OCI-LY1 (cell line): ENCODE measurements at regions not wholly inside any gene's neighbourhood (a gene's known extent, or its start where the extent isn't known, plus 50 kb on each side); places are given as distances from the start of the nearest gene placed in this dataset.
"Not testable (repeated sequence)": the region's sequence is repeated elsewhere in the genome, so short reads cannot be mapped to it uniquely, and the experiment has no call there.

ENCODE experiments used
- EZH2 ChIP-seq: fragments of 200-600 bp; sonication (generic), shearing (Covaris generic); IDR thresholded peaks from 2 replicates; pipeline ENCODE4 v1.8.0; 2017; ENCODE audit warnings: borderline replicate concordance, mixed run types, mild to moderate bottlenecking, antibody characterized with exemption, low read length, moderate library complexity, mixed read lengths
- TF ChIP-seq, protein P1 (sequence below): fragments of 200-600 bp; sonication (generic), shearing (Covaris generic); IDR thresholded peaks from 2 replicates; pipeline ENCODE4 v1.5.1; 2017; ENCODE audit warnings: mild to moderate bottlenecking, antibody characterized with exemption, low read length, moderate library complexity, mixed read lengths

DNA sequence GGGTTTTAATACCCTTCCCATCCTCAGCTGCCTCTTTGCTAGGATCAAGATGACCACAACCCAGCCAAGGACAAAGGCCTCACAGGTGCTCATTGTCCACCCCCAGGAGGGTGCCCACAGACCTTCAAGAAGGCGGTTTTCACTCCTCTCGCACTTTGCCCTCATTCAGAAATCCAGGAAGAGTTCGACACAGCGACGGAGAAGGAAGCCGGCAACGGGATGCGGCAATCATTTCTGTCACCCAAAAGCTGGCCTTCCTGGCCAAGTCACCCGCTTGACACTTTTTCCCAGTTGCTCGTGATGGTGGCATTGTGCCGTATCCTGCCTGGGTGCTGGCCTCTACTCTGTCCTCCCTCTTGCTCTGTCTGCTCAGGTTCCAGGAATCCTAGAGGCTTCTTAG is 293.0 kb upstream of the ZNF337 start:
- TF ChIP-seq, protein P1, sequence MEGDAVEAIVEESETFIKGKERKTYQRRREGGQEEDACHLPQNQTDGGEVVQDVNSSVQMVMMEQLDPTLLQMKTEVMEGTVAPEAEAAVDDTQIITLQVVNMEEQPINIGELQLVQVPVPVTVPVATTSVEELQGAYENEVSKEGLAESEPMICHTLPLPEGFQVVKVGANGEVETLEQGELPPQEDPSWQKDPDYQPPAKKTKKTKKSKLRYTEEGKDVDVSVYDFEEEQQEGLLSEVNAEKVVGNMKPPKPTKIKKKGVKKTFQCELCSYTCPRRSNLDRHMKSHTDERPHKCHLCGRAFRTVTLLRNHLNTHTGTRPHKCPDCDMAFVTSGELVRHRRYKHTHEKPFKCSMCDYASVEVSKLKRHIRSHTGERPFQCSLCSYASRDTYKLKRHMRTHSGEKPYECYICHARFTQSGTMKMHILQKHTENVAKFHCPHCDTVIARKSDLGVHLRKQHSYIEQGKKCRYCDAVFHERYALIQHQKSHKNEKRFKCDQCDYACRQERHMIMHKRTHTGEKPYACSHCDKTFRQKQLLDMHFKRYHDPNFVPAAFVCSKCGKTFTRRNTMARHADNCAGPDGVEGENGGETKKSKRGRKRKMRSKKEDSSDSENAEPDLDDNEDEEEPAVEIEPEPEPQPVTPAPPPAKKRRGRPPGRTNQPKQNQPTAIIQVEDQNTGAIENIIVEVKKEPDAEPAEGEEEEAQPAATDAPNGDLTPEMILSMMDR = not testable (repeated sequence)
- TF ChIP-seq EZH2 = not testable (repeated sequence)
